Activated CD4-positive, alpha-beta T cell treated with anti-CD3 and anti-CD28 coated beads, Interleukin-2, amount 10 ng/mL, durations not matched to agents 7 days and 5 days (primary cell): ENCODE measurements at regions not wholly inside any gene's neighbourhood (a gene's known extent, or its start where the extent isn't known, plus 50 kb on each side); places are given as distances from the start of the nearest gene placed in this dataset.
A peak's percentile ranks its signal among the peaks of the same experiment; 100 is the strongest.

Experiments
- CTCF ChIA-PET: fragments of 350-600 bp; sonication (Branson Sonifier 250); formaldehyde crosslinking; loops from one replicate; lab custom pipeline; 2021; ENCODE audit warnings: antibody characterized with exemption; lab: Charles Lee
- POLR2A ChIA-PET: fragments of 350-600 bp; sonication (Branson Sonifier 250); formaldehyde crosslinking; loops from one replicate; lab custom pipeline; 2021; ENCODE audit warnings: antibody characterized with exemption; lab: Charles Lee
- DNase-seq: peaks from one replicate; pipeline ENCODE4 v3.0.0-alpha.2; 2020
- H3K27ac Mint-ChIP-seq: one replicate; pipeline ENCODE4 v1.8.0; 2021; ENCODE audit warnings: mild to moderate bottlenecking, moderate library complexity, mixed read lengths
- H3K27me3 Mint-ChIP-seq: one replicate; pipeline ENCODE4 v1.8.0; 2021; ENCODE audit warnings: mixed read lengths
- H3K36me3 Mint-ChIP-seq: one replicate; pipeline ENCODE4 v1.8.0; 2021; ENCODE audit warnings: low read depth, mixed read lengths
- H3K4me1 Mint-ChIP-seq: one replicate; pipeline ENCODE4 v1.8.0; 2021; ENCODE audit warnings: mixed read lengths
- H3K4me3 Mint-ChIP-seq: one replicate; pipeline ENCODE4 v1.8.0; 2021; ENCODE audit warnings: mild to moderate bottlenecking, moderate library complexity, mixed read lengths
- H3K9me3 Mint-ChIP-seq: one replicate; pipeline ENCODE4 v1.8.0; 2021; ENCODE audit warnings: mixed read lengths

DNA sequence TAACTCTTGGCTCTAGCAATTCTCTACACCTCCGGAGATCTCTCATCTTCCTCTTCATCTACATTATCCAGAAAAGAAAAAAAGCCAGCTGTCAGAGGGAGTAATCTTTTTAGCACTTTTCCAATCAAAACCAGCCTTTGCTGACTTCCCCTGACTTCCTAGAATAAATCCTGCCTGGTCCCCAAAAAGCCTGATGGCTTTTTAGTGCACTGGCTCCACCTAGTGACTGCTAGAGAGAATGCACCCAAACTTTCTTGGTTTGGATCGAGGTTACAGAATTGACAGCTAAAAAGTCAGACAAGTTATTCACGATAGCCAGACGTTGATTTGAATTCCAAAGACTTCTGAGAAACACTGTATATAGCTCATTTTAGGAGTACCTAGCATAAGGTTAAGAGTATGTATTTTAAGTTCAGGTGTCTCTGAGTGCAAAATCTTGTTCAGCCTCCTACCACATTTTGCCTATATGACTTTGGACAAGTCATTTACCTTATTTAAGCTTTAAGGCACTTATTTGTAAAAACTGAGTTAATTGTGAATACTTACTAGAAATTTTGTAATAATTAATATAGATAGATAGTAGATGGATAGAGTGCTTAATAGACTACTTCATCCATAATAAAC, 185.7 kb upstream of the GRIN2B start:
- Mint-ChIP-seq H3K27ac (no peak overlapping the region), H3K36me3 (no peaks in the 10 kb centered on the region), H3K9me3 (no peaks in the 10 kb centered on the region), H3K27me3 (peaks cover 13% of the 10 kb centered on the region), H3K4me1 (no peaks in the 10 kb centered on the region), H3K4me3 (no peak overlapping the region)
- peak; percentile 46 for DNase-seq
- ChIA-PET CTCF (interaction anchor here (0.6 to 1.4 kb wide), 3 partner anchors 57 to 303 kb away, joined by 3 to 4 read pairs (median 3); no protein-coding TSS in a partner anchor), POLR2A (no interaction called here)

DNA sequence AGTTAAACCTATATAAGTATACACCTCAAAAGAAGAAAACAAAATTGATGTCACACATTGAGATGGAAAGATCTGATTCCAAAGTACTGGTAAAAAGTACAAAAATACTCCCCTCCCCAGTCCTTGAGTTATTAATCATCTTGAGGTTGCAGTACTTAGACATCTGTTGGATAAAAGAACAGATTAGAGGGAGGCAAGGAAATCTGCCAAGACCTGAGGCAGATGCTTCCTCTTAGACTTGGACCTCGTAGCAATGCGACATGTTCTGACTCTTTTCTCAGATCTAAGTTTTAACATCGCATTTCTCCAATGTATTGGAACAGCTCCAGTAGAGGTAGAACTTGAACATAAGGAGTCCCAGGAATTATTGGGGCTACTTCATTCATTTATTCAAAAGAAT, 187.9 kb upstream of the GRIN2B start:
- no peak for DNase-seq
- CTCF ChIA-PET, result no interaction called here
- H3K27me3 Mint-ChIP-seq, result peaks cover 13% of the 10 kb centered on the region

DNA sequence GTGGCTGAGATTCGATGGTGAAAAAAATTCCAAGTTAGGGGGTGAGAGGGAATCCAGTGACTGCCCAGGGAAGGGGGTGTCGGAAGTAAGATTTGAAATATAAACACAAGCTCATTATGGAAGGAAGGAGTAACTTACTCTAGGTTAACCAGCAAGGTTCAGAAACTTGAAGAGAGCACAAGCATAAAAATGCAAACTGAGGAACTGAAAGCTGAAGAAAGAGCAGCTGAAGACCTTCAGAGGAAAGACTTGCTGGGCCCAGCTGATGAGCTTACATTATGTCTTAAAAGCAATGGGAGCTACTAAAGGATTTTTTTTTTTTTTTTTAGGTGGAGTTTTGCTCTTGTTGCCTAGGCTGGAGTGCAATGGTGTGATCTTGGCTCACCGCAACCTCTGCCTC, 189.7 kb upstream of the GRIN2B start:
- H3K4me3 Mint-ChIP-seq, result no peak overlapping the region
- no peaks in the 10 kb centered on the region for H3K9me3 Mint-ChIP-seq
- no peak overlapping the region for H3K27ac Mint-ChIP-seq
- no peaks in the 10 kb centered on the region for H3K4me1 Mint-ChIP-seq
- no peaks in the 10 kb centered on the region for H3K36me3 Mint-ChIP-seq
- ChIA-PET CTCF (no interaction called here), POLR2A (no interaction called here)
- H3K27me3 Mint-ChIP-seq, result peaks cover 13% of the 10 kb centered on the region
- DNase-seq, result no peak

More for the DNA sequence above, 187.9 kb upstream of the GRIN2B start:
- Mint-ChIP-seq H3K4me1 (no peaks in the 10 kb centered on the region), H3K36me3 (no peaks in the 10 kb centered on the region), H3K9me3 (no peaks in the 10 kb centered on the region), H3K27ac (no peak overlapping the region), H3K4me3 (no peak overlapping the region)
- POLR2A ChIA-PET, result no interaction called here

DNA sequence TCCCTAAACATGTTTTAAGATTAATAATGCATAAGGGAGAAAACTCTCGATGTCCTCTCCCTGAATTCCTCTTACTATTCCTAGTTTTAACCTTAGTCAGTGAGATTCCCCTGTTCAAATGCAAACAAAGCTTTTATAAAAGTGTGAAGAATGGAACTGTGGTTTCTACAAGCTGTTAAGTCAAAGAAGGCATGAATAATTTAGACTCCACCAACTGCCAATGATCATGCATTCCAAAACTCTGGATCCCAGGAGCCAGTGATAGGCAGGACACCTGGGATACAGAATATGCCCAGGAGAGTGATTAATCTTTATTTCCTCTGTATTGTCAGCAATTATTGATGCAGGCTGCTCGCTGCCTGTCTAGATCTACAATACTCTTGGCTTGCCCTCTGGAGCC, 190.3 kb upstream of the ATF7IP start:
- H3K36me3 Mint-ChIP-seq, result no peaks in the 10 kb centered on the region
- no peaks in the 10 kb centered on the region for H3K4me1 Mint-ChIP-seq
- no peak overlapping the region for H3K4me3 Mint-ChIP-seq
- ChIA-PET CTCF (no interaction called here), POLR2A (no interaction called here)
- H3K9me3 Mint-ChIP-seq, result no peaks in the 10 kb centered on the region
- DNase-seq, result no peak
- H3K27ac Mint-ChIP-seq, result no peak overlapping the region
- no peaks in the 10 kb centered on the region for H3K27me3 Mint-ChIP-seq

DNA sequence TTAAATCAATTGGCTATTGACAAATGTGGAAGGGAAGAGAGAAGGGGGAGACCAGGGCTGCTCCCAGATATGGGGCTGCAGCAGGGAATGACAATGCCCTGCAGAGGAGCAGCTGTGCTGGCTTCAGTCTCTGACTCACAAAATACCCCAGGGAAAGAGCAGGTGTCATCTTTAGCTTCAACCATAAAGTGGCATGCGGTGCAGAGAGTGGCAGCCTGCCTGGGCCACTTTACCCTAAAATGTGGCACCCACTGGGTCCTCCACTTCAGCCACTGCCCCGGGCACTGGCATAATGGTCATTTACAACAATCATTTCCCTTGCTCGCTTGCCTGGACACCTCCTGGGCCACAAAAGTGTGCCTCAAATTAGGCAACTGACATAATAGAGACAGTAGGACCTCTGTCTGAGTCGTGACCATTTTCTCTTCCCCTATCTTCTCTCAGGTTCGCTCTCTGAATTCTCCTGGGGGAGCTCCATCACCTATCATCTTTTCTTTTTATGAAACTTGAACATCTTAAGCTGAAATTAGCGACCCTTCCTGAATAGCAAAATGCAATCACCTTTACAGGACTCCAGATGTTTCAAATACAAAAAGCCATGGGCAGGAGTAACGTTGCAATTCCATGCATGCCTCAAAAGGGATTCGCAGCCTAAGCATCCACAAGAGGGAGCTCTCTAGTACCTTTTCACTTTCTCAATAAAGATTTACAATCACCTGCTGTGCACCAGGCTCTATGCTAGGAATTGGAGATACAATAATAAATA, 179.9 kb upstream of the ATF7IP start:
- ChIA-PET CTCF (interaction anchor here (0.6 to 1.4 kb wide), 5 partner anchors 30 to 476 kb away, joined by 3 to 5 read pairs (median 4); no protein-coding TSS in a partner anchor), POLR2A (no interaction called here)
- H3K9me3 Mint-ChIP-seq, result no peaks in the 10 kb centered on the region
- H3K4me3 Mint-ChIP-seq, result no peak overlapping the region
- DNase-seq, result peak; percentile 36
- H3K27me3 Mint-ChIP-seq, result peaks cover 2% of the 10 kb centered on the region
- H3K27ac Mint-ChIP-seq, result no peak overlapping the region
- no peaks in the 10 kb centered on the region for H3K4me1 Mint-ChIP-seq
- H3K36me3 Mint-ChIP-seq, result no peaks in the 10 kb centered on the region

DNA sequence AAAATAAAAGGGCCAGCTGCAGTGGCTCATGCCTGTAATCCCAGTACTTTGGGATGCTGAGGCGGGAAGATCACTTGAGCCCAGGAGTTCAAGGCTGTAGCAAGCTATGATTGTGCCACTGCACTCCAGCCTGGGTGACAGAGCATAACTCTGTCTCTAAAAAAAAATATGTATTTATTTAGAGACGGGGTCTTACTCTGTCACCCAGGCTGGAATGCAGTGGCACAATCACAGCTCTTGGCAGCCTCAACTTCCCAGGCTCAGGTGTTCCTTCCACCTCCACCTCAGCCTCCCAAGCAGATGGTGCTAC, 179.3 kb upstream of the ATF7IP start:
- Mint-ChIP-seq H3K4me1 (no peaks in the 10 kb centered on the region), H3K27ac (no peak overlapping the region), H3K9me3 (no peaks in the 10 kb centered on the region), H3K4me3 (no peak overlapping the region), H3K27me3 (peaks cover 2% of the 10 kb centered on the region), H3K36me3 (no peaks in the 10 kb centered on the region)
- ChIA-PET POLR2A (no interaction called here), CTCF (interaction anchor here (0.6 to 1.4 kb wide), 5 partner anchors 30 to 475 kb away, joined by 3 to 5 read pairs (median 4); no protein-coding TSS in a partner anchor)
- DNase-seq, result no peak

DNA sequence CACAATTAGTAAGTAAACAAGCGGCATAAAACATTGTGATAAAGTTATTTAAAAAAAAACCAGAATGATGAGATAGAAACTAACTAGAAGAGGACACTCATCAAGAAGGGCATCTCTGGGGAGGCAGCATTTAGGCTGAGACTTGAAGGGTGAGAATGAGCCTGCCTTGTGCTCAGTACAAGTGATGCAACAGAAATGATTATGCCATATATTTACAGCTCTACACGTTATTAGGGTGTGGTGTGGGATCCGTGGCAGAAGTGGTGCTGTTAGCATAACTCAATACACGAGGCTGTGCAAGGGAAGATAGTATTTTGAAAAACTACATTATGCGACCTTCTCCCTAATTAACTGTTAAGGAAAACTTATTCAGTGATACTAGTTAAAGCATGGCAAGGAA, 178.5 kb upstream of the ATF7IP start:
- CTCF ChIA-PET, result interaction anchor here (1.4 kb wide), 1 partner anchor 474 kb away, joined by 4 read pairs; no protein-coding TSS in a partner anchor
- DNase-seq, result no peak
- H3K27ac Mint-ChIP-seq, result no peak overlapping the region
- POLR2A ChIA-PET, result no interaction called here
- peaks cover 2% of the 10 kb centered on the region for H3K27me3 Mint-ChIP-seq
- H3K4me1 Mint-ChIP-seq, result no peaks in the 10 kb centered on the region
- H3K4me3 Mint-ChIP-seq, result no peak overlapping the region
- no peaks in the 10 kb centered on the region for H3K9me3 Mint-ChIP-seq
- H3K36me3 Mint-ChIP-seq, result no peaks in the 10 kb centered on the region

DNA sequence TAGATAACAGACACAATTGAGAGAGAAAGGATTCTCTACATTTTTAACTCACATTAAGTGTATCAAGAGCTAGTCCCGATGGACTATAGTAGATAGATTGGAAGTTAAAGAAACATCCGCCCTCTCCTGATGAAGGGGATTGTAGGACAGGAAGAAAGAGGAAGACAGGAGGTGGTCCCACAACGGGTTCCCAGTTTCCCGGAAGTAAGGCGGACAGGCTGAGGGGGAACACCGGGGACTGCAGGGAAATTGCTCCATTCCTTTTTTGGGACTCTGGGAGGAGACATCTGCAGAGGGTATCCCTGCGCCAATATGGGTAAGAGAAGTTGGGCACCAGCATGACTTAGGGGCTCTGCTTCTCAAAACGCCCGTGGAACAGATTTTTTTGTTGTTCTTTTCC, 177.5 kb upstream of the ATF7IP start:
- H3K27me3 Mint-ChIP-seq, result peaks cover 2% of the 10 kb centered on the region
- ChIA-PET POLR2A (no interaction called here), CTCF (no interaction called here)

DNA sequence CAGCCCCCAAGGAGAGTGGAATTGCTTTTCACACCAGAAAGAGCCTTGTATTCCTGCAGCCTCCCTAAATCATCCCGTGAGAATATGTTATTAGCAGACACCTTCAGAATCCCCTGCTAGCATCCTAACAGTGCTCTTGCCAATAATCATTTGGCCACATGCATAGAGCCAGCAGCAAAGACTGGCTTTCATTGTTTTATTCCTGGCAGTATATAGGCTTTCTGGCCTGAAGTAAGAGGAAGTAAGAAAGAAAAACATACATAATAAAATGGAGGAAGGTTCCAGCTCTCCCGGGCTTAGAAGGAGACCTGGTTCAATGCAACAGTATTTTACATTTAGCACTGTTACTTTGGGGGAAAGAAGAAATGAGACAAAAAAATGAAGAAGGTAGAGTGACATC, 176.7 kb upstream of the ATF7IP start:
- H3K36me3 Mint-ChIP-seq, result no peaks in the 10 kb centered on the region
- no peak overlapping the region for H3K4me3 Mint-ChIP-seq
- no peaks in the 10 kb centered on the region for H3K4me1 Mint-ChIP-seq
- no peak for DNase-seq
- POLR2A ChIA-PET, result no interaction called here
- H3K27me3 Mint-ChIP-seq, result peaks cover 5% of the 10 kb centered on the region
- CTCF ChIA-PET, result no interaction called here
- H3K27ac Mint-ChIP-seq, result no peak overlapping the region
- H3K9me3 Mint-ChIP-seq, result no peaks in the 10 kb centered on the region

More for the DNA sequence above, 177.5 kb upstream of the ATF7IP start:
- no peaks in the 10 kb centered on the region for H3K36me3 Mint-ChIP-seq
- no peak for DNase-seq
- no peaks in the 10 kb centered on the region for H3K4me1 Mint-ChIP-seq
- H3K27ac Mint-ChIP-seq, result no peak overlapping the region
- no peaks in the 10 kb centered on the region for H3K9me3 Mint-ChIP-seq
- no peak overlapping the region for H3K4me3 Mint-ChIP-seq

DNA sequence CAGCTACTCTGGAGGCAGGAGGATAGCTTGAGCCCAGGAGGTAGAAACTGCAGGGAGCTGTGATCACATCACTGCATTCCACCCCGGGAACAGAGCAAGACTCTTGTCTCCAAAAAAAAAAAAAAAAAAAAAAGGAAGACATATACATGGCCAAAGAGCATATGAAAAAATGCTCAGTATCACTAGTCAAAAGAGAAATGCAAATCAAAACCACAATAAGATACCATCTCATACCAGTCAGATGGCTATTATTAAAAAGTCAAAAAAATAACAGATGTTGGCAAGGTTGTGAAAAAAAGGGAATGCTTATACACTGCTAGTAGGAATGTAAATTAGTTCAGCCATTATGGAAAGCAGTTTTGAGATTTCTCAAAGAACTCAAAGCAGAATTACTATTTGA, 174.8 kb upstream of the ATF7IP start:
- ChIA-PET POLR2A (no interaction called here), CTCF (no interaction called here)
- Mint-ChIP-seq H3K4me1 (no peaks in the 10 kb centered on the region), H3K9me3 (no peaks in the 10 kb centered on the region), H3K27me3 (peaks cover 4% of the 10 kb centered on the region), H3K4me3 (no peak overlapping the region), H3K27ac (no peak overlapping the region), H3K36me3 (no peaks in the 10 kb centered on the region)
- no peak for DNase-seq

DNA sequence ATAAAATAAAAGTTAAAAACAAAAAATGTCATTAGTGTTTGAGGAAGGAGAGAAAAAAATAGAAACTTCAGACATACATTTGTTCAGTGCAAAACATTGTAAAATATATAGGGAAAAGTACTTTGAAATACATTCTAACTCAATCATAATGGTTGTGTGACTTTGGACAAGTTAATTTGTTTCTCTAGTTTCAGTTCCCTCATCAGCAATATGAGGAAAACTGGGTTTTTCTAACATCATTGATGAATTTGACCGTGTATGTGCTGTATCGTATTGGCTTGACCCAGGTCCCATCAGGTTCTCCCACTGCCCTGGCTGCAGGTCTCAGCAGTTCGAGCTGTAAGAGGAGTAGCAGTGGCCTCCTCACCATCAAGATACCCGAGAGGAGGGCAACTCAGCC, 173.9 kb upstream of the ATF7IP start:
- Mint-ChIP-seq H3K9me3 (no peaks in the 10 kb centered on the region), H3K27ac (no peak overlapping the region), H3K36me3 (no peaks in the 10 kb centered on the region), H3K4me3 (no peak overlapping the region), H3K4me1 (no peaks in the 10 kb centered on the region), H3K27me3 (peaks cover 2% of the 10 kb centered on the region)
- CTCF ChIA-PET, result no interaction called here
- POLR2A ChIA-PET, result no interaction called here
- no peak for DNase-seq

DNA sequence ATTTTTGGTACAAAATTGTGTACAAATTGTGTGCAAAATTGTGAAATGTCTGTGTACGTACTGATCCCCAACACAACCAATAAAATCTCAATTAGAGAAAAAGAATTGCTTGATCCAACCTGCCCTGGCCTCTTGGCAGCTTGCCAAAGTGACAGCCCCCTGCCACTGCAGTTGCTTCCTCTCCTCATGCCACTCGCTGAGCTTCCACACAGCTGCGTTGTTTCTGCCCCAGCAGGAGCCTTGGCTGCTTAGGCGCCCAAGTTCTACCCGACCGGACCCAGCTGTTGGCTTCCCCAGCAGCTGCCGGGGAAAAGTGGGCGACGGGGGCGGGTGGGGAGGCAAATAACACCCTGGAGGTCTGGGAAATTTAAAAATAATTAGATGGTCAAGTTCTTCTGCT, 171.8 kb upstream of the ATF7IP start:
- CTCF ChIA-PET, result no interaction called here
- POLR2A ChIA-PET, result no interaction called here
- Mint-ChIP-seq H3K9me3 (no peaks in the 10 kb centered on the region), H3K36me3 (no peaks in the 10 kb centered on the region), H3K27ac (no peak overlapping the region), H3K4me1 (no peaks in the 10 kb centered on the region), H3K4me3 (no peak overlapping the region), H3K27me3 (peaks cover 2% of the 10 kb centered on the region)
- DNase-seq, result no peak

DNA sequence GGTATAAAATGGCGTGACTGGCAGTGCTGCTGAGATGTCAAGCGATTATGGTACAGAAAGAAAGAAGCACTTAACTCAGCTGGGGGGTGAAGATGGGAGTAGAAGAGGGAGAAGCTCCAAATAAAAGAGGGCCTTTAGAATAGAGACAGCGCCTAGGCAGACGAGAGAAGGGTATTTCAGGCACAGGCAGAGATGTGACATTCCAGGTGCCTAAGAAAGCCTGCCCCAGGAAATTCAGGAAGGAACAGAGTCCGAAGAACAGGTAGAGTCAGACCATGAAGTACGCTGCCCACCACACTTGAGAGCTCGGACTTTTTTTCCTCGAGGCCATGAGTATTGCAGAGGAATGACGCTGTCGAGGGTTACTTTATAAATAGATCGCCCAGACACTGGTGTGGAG, 170.9 kb upstream of the ATF7IP start:
- ChIA-PET CTCF (no interaction called here), POLR2A (no interaction called here)
- Mint-ChIP-seq H3K27me3 (peaks cover 2% of the 10 kb centered on the region), H3K4me3 (no peak overlapping the region), H3K4me1 (no peaks in the 10 kb centered on the region), H3K9me3 (no peaks in the 10 kb centered on the region), H3K27ac (no peak overlapping the region), H3K36me3 (no peaks in the 10 kb centered on the region)
- no peak for DNase-seq
